ENCODE measurements at regions not wholly inside any gene's neighbourhood (a gene's known extent, or its start where the extent isn't known, plus 50 kb on each side); places are given as distances from the start of the nearest gene placed in this dataset.

GRCh38 chr3:35254917-35255316 is 384.4 kb upstream of the ARPP21 start:
- in situ Hi-C loops (cut with HindIII; ENCODE audit: low pct_unique_long_range_greater_than_20kb, low sequenced_read_pairs) = no loop called here
- H3K36me3 ChIP-seq (ENCODE audit: control insufficient read depth, insufficient read depth, low read length) = no peaks in the 10 kb centered on the region
- no peaks in the 10 kb centered on the region for H3K9me3 ChIP-seq (ENCODE audit: control insufficient read depth, insufficient read depth, low read depth, low read length)
- no peaks in the 10 kb centered on the region for H3K27me3 ChIP-seq (ENCODE audit: control insufficient read depth, insufficient read depth, low read length)
- no peak overlapping the region for H3K27ac ChIP-seq (ENCODE audit: low read length)
- CTCF ChIA-PET = no interaction called here
- no peaks in the 10 kb centered on the region for H3K4me1 ChIP-seq (ENCODE audit: control insufficient read depth, insufficient read depth, low read length)
- POLR2A ChIA-PET = no interaction called here
- H3K4me3 ChIP-seq (ENCODE audit: low read depth in 2 of 2, low read length in 2 of 2) = no peak overlapping the region
- ATAC-seq (no peak), DNase-seq (ENCODE audit: low read depth, low spot score) (no peak)
- BruUV-seq (replicated peaks) = no TSS peak
- TF ChIP-seq POLR2AphosphoS5 (IDR thresholded peaks at IDR 0.05; ENCODE audit: low read depth, low read length) (no peak), CTCF (IDR thresholded peaks at IDR 0.05) (no peak), REST (IDR thresholded peaks at IDR 0.05; ENCODE audit: insufficient read depth in 1 of 2, low read depth in 2 of 2, low read length in 1 of 2) (no peak), TCF7L2 (IDR thresholded peaks at IDR 0.05; ENCODE audit: low read depth, low read length) (no peak), SIN3A (IDR thresholded peaks at IDR 0.05; ENCODE audit: borderline replicate concordance, insufficient read depth, low read depth, low read length) (no peak)
- intact Hi-C loops (cut with micrococcal nuclease; ENCODE audit: unreplicated experiment) = no loop called here

- H3K9me3 ChIP-seq (ENCODE audit: control insufficient read depth, insufficient read depth, low read depth, low read length) = no peaks in the 10 kb centered on the region
- in situ Hi-C loops (cut with HindIII; ENCODE audit: low pct_unique_long_range_greater_than_20kb, low sequenced_read_pairs) = no loop called here
- no peak overlapping the region for H3K4me3 ChIP-seq (ENCODE audit: low read depth in 2 of 2, low read length in 2 of 2)
- no peaks in the 10 kb centered on the region for H3K27me3 ChIP-seq (ENCODE audit: control insufficient read depth, insufficient read depth, low read length)
- DNase-seq (ENCODE audit: low read depth, low spot score) (no peak), ATAC-seq (no peak)
- BruUV-seq (replicated peaks) = no TSS peak
- no peak for TF ChIP-seq TCF7L2 (IDR thresholded peaks at IDR 0.05; ENCODE audit: low read depth, low read length)
- TF ChIP-seq REST (IDR thresholded peaks at IDR 0.05; ENCODE audit: insufficient read depth in 1 of 2, low read depth in 2 of 2, low read length in 1 of 2) = no peak
- TF ChIP-seq SIN3A (IDR thresholded peaks at IDR 0.05; ENCODE audit: borderline replicate concordance, insufficient read depth, low read depth, low read length) = no peak
- TF ChIP-seq CTCF (IDR thresholded peaks at IDR 0.05) = no peak
- no peak for TF ChIP-seq POLR2AphosphoS5 (IDR thresholded peaks at IDR 0.05; ENCODE audit: low read depth, low read length)
- ChIA-PET CTCF (no interaction called here), POLR2A (no interaction called here)
- intact Hi-C loops (cut with micrococcal nuclease; ENCODE audit: unreplicated experiment) = no loop called here
- H3K4me1 ChIP-seq (ENCODE audit: control insufficient read depth, insufficient read depth, low read length) = no peaks in the 10 kb centered on the region
- H3K36me3 ChIP-seq (ENCODE audit: control insufficient read depth, insufficient read depth, low read length) = no peaks in the 10 kb centered on the region
- no peak overlapping the region for H3K27ac ChIP-seq (ENCODE audit: low read length)
Measured at GRCh38 chr3:35257641-35258040, 381.7 kb upstream of the ARPP21 start.
